PC-9 (cell line): ENCODE measurements at regions not wholly inside any gene's neighbourhood (a gene's known extent, or its start where the extent isn't known, plus 50 kb on each side); places are given as distances from the start of the nearest gene placed in this dataset.

Experiments
- EZH2 ChIP-seq: fragments of 200-600 bp; sonication (generic); IDR thresholded peaks from 2 replicates; pipeline ENCODE4 v1.8.0; 2017; ENCODE audit warnings: antibody characterized with exemption, low read depth
- TF ChIP-seq, protein P1 (sequence below): fragments of 200-600 bp; sonication (generic); conservative IDR thresholded peaks from 2 replicates; pipeline ENCODE4 v1.6.1; 2017; ENCODE audit warnings: mixed run types, antibody characterized with exemption, mild to moderate bottlenecking, moderate library complexity

DNA sequence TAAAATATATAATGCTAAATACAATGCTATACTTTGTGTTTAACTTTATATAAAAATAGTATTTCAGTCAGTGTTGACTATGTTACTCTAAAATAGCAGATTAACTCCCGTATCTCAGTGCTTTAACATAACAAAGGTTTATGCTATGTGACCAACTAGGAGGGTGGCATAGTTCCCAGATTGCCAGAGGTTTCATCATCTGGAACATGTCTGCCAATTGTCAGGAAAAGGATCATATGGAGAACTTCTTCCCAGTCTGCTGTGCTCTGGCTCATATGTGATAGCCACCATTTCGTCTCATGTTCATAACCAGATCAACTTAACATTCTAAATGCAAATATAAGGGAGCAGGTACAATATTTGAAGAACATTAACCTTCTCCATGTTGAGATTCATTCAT, 720.2 kb downstream of the MCTP2 start:
- TF ChIP-seq, protein P1, sequence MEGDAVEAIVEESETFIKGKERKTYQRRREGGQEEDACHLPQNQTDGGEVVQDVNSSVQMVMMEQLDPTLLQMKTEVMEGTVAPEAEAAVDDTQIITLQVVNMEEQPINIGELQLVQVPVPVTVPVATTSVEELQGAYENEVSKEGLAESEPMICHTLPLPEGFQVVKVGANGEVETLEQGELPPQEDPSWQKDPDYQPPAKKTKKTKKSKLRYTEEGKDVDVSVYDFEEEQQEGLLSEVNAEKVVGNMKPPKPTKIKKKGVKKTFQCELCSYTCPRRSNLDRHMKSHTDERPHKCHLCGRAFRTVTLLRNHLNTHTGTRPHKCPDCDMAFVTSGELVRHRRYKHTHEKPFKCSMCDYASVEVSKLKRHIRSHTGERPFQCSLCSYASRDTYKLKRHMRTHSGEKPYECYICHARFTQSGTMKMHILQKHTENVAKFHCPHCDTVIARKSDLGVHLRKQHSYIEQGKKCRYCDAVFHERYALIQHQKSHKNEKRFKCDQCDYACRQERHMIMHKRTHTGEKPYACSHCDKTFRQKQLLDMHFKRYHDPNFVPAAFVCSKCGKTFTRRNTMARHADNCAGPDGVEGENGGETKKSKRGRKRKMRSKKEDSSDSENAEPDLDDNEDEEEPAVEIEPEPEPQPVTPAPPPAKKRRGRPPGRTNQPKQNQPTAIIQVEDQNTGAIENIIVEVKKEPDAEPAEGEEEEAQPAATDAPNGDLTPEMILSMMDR, result no peak
- TF ChIP-seq EZH2, result no peak
